Right ventricle myocardium inferior (tissue), 1 donor: ENCODE measurements at regions not wholly inside any gene's neighbourhood (a gene's known extent, or its start where the extent isn't known, plus 50 kb on each side); places are given as distances from the start of the nearest gene placed in this dataset.
A peak's percentile ranks its signal among the peaks of the same experiment; 100 is the strongest.

Experiments used
- ATAC-seq: fragments of 200-7000 bp; cut with Tn5 transposase; one replicate; pipeline ENCODE4 v1.9.1; 2020; ENCODE audit warnings: mild to moderate bottlenecking, moderate library complexity
- DNase-seq: peaks from one replicate; pipeline ENCODE4 v3.0.0; 2021; ENCODE audit errors: missing footprints
- intact Hi-C: fragments of 100-400 bp; cut with DNase I; formaldehyde crosslinking; loops from one replicate; pipeline ENCODE4 v1.11.0; 2022
- donor health status: DM: no; HTN: yes; CAD: no; lungs with severe emphysema.

DNA sequence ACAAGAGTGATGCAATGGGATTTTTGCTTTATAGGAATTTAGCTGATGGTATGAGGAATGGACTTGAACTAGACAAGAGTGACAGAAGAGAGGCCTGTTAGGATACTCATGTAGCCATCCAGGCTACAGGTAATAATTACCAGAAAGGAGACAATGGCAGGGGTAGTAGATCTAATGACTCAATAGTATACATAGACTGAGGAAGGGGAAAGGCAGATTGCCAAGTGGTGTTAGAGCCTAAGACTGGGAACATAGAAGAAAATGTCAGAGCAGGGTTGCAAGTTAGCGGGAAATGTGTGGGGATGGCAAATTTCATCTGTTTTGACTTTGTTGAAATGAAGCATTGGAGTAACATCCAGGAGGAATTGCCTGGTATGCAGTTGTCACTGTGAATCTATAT is 295.6 kb downstream of the UTRN start:
- DNase-seq (no peak), ATAC-seq (no peak)
- intact Hi-C loops: loop anchor here (10.0 kb wide), 2 partner anchors 444 to 1054 kb away; no protein-coding TSS in a partner anchor

DNA sequence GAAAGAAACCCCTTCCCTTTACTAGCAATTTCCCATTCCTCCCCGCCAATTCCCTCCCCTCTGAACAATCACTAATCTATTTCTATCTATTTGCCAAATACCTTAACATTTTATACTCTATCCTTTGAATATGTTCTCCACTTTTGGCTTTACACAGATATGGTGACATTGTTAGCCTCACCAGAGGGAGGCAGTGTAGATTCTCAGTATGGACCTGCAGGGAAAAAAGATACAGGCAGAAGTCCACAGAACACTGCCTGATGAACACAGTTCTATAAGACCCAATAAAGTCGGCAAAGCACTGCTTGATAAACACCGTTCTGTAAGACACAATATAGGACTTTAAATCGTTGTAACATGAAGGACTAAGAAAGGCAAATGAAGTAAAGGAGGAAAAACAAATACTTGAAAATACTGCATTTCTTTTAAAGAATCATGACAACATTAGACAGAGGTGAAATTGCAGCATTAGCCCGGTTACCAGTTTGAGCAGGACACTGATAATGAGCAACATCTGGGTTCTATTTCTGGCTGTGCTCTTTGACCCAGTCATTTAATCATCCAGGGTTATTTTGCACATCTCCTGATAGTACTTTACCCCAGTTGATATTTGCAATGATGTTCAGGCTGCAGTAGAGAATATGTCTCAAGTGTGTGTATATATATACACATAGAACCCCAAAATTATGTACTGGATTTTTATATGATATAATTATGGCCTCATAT is 296.8 kb downstream of the UTRN start:
- ATAC-seq (peak; percentile 53), DNase-seq (no peak)
- intact Hi-C loops: loop anchor here (10.0 kb wide), 2 partner anchors 443 to 1053 kb away; no protein-coding TSS in a partner anchor

DNA sequence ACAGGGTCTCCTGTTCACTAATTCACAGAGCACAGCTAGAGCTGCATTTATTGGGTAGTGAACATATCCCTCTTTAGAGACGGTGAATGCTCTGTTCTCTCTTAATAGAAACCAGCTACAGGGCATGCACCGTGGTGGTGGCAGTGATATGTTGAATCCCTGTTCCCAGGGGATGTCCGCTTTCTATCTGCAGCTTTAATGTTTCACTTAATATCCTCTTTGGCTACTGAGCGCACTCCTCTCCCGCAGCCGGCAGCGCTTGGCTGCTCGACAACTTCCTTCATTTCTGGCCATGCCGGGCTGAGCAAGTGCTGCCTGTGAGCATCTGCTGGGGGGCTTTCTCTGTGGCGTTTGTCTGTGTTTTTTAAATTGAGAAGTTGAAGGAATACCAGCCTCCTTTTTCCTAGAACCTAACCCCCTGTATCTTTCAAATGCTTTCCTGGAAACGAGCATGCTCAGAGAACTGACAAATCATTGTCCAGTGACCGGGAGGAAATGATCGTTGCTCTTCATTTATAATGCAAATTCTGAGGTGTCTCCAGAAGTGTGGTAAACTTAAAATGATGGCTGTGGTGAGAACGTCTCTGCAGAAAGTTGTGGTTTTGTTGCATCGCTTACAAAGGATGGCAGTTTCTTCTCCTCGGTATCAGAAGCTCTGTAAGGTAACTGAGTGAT is 297.9 kb downstream of the UTRN start:
- ATAC-seq: peak; percentile 49
- intact Hi-C loops: loop anchor here (10.0 kb wide), 2 partner anchors 442 to 1052 kb away; no protein-coding TSS in a partner anchor
- DNase-seq: peak; percentile 81

DNA sequence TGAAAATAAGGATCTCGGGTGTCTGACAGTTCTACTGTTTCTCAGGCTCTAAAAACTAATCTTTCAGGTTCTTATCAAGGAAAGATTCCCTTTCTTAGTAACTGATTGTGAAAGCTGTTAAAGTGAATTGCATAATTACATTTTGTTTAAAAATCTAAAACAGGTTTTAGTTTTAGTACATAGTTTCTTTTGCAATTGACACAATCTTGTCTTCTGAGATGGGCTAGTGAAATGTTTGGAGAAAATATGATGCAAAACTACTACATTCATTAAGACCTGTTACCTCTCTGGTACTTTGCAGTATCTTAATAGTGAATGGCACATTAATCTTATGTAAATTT is 298.4 kb downstream of the UTRN start:
- intact Hi-C loops: loop anchor here (10.0 kb wide), 2 partner anchors 441 to 1051 kb away; no protein-coding TSS in a partner anchor
- ATAC-seq (no peak), DNase-seq (no peak)

DNA sequence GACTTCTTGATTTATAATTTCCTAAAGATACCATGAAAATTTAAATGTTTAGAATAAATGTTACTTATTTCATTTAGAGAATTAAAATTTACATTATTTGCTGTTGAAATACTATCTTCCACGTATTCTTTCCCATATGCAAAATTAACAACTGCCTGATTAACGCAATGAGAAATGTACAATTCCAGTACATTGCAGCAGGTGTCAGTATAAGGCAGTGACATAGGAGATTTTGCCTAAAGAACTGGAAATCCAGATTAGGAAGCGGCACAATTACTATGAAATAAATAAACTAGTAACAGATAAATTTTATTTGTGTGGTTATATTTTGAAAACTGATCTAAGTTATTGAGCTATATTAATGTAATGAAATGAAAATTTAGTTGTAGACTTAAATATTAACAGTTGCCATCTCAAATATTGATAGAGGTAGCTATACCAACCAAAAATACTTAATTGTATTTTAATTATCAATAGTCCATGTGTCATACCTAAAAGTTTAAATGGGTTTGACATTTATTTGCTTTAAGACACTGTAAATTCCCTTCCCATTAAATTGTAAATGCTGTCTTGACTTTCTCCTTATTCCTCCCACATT is 300.2 kb downstream of the UTRN start:
- intact Hi-C loops: loop anchor here (2.0 to 10.0 kb wide), 4 partner anchors 347 to 1049 kb away; no protein-coding TSS in a partner anchor
- ATAC-seq (no peak), DNase-seq (no peak)

DNA sequence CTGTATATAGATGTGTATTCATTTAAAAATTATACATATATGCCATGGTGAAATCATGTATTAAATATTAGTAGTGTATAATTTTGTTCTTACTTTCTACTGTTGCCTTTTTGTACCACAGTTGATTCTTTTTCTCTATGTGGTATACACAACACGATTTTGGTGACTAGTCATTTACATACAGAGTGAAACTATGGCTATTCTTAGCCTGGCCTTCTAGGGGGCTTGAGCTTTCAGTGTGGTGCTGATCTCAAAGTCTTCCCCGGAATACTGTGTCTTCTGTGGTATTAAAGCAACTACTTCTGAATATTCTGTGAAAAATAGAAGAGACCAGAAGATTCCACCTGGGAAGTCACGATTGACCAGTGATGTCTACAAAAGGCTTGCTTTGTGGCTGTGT is 301.9 kb downstream of the UTRN start:
- intact Hi-C loops: loop anchor here (5.0 to 10.0 kb wide), 3 partner anchors 345 to 1048 kb away; no protein-coding TSS in a partner anchor
- DNase-seq (no peak), ATAC-seq (no peak)

DNA sequence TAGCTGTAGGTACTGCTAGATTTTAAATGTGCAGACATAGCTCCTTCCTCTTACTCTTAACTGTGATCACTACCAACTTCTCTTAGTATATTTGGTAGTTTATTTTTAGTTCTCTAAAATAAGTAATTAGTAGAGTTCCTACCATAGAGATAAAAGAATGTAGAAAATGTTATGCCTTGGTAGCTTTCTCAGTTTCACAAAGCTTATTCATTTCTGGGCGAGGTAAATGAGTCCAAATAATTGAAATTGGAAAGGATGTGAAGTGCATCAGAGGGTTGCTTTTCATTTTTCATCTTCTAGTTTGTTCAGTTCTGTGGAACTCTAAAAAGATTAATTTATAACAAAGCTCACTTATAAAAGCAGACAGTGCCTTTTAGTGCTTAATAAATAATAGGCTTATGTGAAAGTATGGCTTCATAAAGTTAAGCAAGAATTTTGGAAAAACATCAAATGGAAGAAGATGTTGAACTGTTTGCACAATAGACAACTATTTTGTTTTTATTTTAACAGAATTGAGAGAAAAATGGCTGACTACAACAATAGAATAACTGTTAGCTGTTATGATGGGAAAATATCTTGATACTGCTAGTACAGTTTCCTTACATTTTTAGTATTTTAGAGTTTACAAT is 303.7 kb downstream of the UTRN start:
- DNase-seq: no peak
- intact Hi-C loops: loop anchor here (5.0 to 10.0 kb wide), 3 partner anchors 343 to 1046 kb away; no protein-coding TSS in a partner anchor
- no peak for ATAC-seq

DNA sequence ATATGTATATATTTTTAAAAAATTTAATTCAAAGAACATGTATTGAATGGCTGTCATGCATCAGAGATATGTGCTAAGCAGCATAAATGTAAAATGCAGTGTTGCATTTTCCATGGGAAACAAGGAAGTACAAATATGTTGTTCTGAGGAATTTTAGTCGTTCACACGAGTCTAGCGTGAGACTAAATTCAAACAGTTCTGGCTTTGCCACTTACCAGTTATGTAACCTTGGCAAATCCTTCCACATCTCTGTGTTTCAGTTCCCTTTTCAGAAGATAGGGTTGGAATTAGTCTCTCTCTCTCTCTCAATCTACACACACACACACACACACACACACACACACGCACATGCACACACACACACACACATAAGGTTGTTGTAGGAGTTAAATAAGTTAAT is 305.4 kb downstream of the UTRN start:
- ATAC-seq (peak; percentile 59), DNase-seq (no peak)

DNA sequence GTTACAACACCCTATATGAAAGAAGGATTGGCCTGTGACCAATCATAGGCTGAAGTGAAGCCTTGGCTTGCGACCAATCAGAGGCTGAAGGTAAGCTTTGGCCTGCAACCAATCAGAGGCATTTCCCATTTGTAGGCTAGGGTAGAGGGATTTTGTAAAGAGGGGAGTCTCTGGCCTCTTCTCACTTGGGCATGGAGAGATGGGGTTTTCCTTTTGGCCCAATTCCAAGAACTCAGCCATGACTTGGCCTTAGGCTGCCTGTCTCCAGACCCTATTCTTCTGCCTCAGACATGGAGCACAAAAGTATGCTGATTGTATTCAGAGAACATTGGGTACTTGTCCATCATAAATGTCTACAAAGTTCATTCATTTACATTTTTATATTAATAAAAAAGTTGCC is 308.3 kb downstream of the UTRN start:
- ATAC-seq (no peak), DNase-seq (no peak)
- intact Hi-C loops: no loop called here

More for the DNA sequence above, 305.4 kb downstream of the UTRN start:
- intact Hi-C loops: no loop called here

DNA sequence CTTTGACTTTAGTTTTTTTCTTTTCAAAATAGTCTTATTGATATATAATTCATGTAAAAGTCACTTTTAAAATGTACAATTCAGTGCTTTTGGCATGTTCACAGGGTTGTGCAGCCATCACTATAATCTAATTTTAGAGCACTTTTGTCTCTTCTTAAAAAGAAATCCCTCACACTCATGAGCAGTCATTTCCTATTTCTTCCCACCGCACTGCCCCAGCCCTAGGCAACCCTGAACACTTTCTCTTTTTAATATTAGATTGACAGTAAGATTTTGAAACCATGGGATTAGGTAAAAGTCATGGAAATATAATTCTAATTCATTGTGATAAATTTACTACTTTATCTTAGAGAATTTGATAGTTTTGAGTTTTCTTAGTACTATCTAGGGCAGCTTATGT is 309.4 kb downstream of the UTRN start:
- intact Hi-C loops: no loop called here
- ATAC-seq: no peak
- no peak for DNase-seq

DNA sequence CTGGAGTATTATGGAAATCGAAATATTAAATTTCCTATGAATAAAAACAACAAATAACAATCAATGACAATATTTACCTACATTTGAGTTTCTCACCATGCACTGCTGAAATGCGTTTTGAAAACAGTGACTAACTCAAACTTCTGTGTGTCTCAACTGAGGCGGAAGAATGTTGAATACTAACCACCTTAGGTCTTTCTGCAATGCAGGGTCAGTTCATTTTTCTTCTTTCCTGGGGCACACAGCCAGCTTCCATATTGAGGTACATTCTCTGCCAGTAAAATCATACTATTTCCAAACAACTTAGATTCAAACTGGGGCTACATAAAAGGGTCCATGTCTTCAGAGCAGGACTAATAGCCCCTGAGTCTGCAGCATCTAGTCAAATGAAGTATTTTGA is 310.1 kb downstream of the UTRN start:
- ATAC-seq: no peak
- intact Hi-C loops: no loop called here
- DNase-seq: no peak

DNA sequence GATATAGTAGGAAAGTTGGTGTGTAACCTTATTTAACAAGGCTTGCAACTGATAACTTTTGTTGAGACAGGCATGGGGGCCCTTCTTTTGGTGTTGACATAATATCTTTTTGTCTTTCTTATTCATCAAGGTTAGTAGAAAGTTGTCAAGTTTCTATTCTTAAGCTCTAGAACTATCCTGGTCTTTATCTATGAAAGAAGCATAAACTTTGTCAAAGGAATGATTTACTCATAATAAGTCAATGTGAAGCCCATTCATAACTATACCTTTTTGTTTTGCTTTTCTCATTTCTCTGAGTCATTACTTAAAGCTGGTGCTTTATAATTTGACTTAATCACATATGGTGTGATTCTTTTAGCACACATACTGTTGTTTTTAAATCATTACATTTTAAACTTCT is 312.4 kb downstream of the UTRN start:
- intact Hi-C loops: no loop called here
- no peak for ATAC-seq
- DNase-seq: no peak

DNA sequence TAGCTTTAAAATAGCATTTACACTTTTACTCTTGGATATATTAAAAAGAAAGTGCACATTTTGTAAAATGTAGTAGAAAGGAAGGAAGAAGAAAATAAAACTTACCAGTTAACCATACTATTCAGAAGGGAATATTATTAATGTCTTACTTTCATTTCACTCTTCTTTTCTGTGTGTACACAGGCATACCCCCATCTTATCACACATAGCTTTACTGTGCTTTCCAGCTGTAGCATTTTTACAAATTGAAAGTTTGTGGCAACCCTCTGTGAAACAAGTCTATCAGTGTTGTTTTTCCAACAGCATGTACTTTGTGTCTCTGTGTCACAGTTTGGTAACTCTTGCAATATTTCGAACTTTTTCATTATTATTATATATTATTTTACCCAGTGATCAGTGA is 314.5 kb downstream of the UTRN start:
- no peak for ATAC-seq
- intact Hi-C loops: no loop called here
- no peak for DNase-seq

DNA sequence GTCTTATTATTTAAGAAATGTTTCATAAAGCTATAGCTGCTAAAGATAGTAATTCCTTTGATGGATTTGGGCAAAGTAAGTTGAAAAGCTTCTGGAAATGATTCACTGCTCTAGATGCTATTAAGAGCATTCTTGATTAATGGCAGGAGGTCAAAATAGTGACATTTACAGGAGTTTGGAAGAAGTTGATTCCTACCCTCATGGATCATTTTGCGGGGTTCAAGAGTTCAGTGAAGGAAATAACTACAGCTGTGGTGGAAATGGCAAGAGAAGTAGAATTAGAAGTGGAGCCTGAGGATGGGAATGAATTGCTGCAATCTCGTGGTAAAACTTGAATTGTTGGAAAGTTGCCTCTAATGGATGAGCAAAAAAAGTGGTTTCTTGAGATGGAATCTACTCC is 316.1 kb downstream of the UTRN start:
- intact Hi-C loops: no loop called here
- ATAC-seq (no peak), DNase-seq (no peak)

DNA sequence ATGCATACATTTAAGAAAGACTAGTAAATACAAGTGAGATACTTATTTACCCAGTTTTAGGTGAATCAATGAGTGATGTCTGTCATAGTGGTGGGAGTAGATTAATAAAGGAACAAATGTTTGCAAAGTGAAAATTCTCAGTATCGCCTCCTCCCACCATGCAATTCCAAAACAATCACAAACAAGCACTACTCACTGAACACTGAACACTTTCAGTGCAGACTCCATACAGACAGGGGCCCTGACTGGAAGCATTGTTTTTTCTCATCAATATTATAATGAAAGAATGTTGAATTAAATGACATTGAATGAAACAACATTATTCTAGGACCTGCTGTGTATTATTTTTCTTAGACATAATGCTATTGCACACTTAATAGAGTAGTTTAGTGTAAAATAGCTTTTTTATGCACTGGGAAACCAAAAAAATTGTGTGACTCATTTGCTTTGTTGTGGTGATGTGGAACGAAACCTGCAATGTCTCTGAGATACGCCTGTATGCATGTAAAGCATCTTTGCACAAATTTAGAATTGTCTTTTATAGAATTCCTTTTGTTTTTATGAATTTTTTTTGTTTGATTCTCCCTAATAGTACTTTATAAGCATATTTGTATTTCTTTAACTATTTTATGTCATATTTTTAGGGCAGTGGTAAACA is 317.5 kb downstream of the UTRN start:
- no peak for ATAC-seq
- no peak for DNase-seq
- intact Hi-C loops: no loop called here

DNA sequence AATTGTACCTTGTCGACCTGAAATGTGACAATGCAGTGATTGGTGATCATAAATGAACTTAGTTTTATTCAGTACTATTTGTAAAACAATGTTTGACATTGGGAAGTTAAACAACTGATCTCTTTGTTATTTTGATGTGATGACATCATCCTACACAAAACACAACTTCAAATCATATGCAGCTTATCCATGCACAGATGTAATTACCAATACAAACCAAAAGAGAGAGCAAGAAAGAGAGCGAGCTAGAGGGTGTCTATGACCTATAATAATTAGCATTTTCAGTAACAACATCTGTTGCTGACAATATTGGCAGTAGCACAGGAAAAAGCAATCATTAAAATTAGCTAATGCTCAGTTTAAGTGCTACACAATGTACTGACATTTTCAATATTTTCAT is 320.9 kb downstream of the UTRN start:
- no peak for ATAC-seq
- DNase-seq: no peak
- intact Hi-C loops: no loop called here

DNA sequence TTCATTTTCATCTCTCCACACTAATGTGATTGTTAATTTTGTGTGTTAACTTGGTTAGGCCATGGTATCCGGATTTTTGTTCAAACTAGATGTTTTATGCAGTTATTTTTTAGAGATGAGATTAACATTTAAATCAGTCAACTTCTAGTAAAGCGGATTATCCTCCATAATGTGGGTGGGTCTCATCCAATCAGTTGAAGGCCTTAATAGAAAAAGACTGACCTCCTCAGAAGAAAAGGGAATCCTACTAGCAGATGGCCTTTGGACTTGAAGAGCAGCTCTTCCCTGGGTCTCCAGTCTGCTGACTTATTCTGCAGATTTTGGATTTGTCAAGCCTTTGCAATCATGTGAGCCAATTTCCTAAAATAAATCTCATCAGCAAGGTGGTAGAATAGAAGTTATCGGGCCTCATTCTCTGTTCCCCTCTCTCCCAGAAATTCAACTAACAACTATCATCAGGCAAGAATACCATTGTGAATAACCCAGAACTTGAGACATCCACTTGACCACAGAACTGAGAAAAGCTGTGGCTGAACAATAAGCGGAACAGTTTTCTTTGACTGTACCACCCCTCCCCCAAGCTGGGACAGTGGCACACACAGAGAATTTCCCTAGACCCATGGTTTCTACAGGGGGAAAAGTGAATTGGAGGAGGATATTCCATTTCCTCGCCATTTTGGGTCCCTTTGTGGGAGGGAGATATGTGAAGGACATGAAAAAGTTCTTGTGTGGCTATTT is 323.0 kb downstream of the UTRN start:
- no peak for ATAC-seq
- intact Hi-C loops: no loop called here
- DNase-seq: no peak

DNA sequence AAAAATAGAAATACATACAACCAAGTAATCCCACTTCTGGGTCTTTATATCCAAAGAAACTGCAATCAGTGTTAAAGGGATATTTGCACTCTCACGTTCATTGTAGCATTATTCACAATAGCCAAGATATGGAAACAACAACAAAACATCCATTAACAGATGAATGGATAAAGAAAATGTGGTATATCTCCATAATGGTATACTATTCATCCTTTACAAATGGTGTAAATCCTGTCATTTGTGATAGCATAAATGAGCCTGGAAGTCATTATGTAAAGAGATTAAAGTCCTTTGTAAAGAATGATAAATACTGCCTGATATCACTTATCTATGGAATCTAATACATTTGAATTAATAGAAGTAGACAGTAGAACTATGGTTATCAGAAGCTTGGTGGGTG is 327.7 kb downstream of the UTRN start:
- DNase-seq: no peak
- no peak for ATAC-seq

More for the DNA sequence above, 327.7 kb downstream of the UTRN start:
- intact Hi-C loops: no loop called here
